ENCODE measurements at regions not wholly inside any gene's neighbourhood (a gene's known extent, or its start where the extent isn't known, plus 50 kb on each side); places are given as distances from the start of the nearest gene placed in this dataset.
A peak's percentile ranks its signal among the peaks of the same experiment; 100 is the strongest.

DNA sequence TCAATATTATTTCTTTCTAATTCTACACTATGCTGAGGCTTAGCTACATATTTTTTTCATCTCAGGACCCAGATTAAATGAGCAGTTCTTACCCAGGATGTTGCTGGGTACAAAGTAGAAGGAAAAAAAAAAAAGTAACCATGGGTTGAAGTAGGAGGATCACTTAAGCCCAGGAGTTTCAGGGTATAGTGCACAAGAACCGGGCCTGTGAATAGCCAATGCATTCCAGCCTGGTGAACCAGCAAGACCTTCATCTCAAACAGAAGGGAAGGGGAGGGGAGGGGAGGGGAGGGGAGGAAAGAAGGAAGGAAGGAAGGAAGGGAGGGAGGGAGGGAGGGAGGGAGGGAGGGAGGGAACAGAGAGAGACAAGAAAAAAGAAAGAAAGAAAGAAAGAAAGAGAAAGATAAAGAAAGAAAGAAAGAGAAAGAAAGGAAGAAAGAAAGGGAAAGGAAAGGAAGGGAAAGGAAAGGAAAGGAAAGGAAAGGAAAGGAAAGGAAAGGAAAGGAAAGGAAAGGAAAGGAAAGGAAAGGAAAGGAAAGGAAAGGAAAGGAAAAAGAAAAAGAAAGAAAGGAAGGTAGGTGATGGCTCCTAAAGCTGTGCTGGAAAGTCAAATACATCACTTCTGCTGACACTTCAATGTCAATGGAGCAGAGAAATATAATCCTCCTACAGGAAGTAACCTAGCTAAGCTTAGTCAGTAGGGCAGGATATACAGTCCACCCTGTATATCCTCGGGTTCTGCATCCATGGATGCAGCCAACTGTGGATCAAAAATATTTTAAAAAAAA is 206.8 kb upstream of the TGFBR2 start:
- 84 to 97% (median 86%) methylated on average over 2 of the region's 2 CpGs for WGBS, 5 donors
- Histone ChIP-seq H3K27me3 (no peaks in the 10 kb centered on the region), H3K4me1 (peaks cover 0 to 26% (median 4%) of the 10 kb centered on the region in 4 donors), H3K36me3 (no peaks in the 10 kb centered on the region), H3K9me3 (no peaks in the 10 kb centered on the region), H3K4me3 (no peak overlapping the region), H3K27ac (no peak overlapping the region)
- DNase-seq, result no peak
- intact Hi-C loops (cut with DNase I; ENCODE audit: low total_unique reads), result no loop called here
- TF ChIP-seq POLR2A (IDR thresholded peaks at IDR 0.05), result no peak
- TF ChIP-seq, protein P1, sequence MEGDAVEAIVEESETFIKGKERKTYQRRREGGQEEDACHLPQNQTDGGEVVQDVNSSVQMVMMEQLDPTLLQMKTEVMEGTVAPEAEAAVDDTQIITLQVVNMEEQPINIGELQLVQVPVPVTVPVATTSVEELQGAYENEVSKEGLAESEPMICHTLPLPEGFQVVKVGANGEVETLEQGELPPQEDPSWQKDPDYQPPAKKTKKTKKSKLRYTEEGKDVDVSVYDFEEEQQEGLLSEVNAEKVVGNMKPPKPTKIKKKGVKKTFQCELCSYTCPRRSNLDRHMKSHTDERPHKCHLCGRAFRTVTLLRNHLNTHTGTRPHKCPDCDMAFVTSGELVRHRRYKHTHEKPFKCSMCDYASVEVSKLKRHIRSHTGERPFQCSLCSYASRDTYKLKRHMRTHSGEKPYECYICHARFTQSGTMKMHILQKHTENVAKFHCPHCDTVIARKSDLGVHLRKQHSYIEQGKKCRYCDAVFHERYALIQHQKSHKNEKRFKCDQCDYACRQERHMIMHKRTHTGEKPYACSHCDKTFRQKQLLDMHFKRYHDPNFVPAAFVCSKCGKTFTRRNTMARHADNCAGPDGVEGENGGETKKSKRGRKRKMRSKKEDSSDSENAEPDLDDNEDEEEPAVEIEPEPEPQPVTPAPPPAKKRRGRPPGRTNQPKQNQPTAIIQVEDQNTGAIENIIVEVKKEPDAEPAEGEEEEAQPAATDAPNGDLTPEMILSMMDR (IDR thresholded peaks at IDR 0.05), result no peak
- TF ChIP-seq EP300 (IDR thresholded peaks at IDR 0.05), result no peak
- no peak for TF ChIP-seq POLR2AphosphoS5 (IDR thresholded peaks at IDR 0.05)

DNA sequence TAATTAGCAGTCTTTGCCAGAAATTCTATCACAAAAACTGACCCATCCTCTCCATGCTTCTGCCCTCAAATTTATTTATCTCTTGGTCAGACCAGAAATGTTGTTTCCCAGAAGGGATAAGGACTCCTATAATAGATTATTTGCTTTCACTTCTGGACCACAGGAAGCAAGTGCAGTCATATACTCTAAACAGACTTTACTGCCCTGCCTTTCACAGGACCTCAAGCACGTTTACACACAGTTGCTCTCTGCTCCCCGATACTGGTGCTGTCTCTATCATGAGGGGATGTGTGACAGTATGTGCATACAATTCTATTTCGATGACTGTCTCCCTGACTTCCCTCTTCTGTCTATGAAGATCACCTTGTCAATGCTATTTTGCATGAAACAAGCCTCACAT is 205.5 kb upstream of the TGFBR2 start:
- peak in 1 of 2 donors; percentile 6 for DNase-seq
- no peaks in the 10 kb centered on the region for H3K9me3 ChIP-seq
- TF ChIP-seq POLR2AphosphoS5 (IDR thresholded peaks at IDR 0.05) (no peak), POLR2A (IDR thresholded peaks at IDR 0.05) (no peak), EP300 (IDR thresholded peaks at IDR 0.05) (no peak)
- TF ChIP-seq, protein P1 (IDR thresholded peaks at IDR 0.05), result no peak
- no peaks in the 10 kb centered on the region for H3K27me3 ChIP-seq
- H3K4me3 ChIP-seq, result no peak overlapping the region
- H3K36me3 ChIP-seq, result no peaks in the 10 kb centered on the region
- WGBS, 5 donors, result 39 to 50% (median 43%) methylated on average over 3 of the region's 3 CpGs
- intact Hi-C loops (cut with DNase I; ENCODE audit: low total_unique reads), result no loop called here
- peaks cover 0 to 26% (median 4%) of the 10 kb centered on the region in 4 donors for H3K4me1 ChIP-seq
- H3K27ac ChIP-seq, result peak overlapping the region in 1 of 5 donors; percentile 0

DNA sequence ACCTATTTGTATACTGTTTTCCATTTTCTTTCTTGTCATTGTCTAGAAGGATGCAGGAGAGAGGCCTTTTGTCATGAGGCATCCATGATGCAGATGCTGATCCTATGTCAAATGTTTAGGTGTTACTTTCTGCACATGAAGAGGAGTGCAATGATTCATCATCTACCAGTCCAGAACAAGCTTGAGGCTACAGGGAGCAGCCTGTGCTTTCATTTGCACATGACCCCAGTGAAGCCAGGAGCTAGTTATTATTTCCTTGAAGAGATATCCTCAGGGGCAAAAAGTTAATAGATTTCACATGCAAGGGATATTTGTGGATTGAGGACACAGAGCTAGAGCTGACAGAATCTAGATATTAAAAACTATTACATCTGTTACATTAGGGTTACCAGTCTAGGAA is 204.4 kb upstream of the TGFBR2 start:
- no peak for DNase-seq
- Histone ChIP-seq H3K27ac (no peak overlapping the region), H3K27me3 (no peaks in the 10 kb centered on the region), H3K36me3 (no peaks in the 10 kb centered on the region), H3K4me3 (no peak overlapping the region), H3K9me3 (no peaks in the 10 kb centered on the region), H3K4me1 (peaks cover 0 to 26% (median 4%) of the 10 kb centered on the region in 4 donors)
- intact Hi-C loops (cut with DNase I; ENCODE audit: low total_unique reads), result no loop called here
- no peak for TF ChIP-seq POLR2AphosphoS5 (IDR thresholded peaks at IDR 0.05)
- no peak for TF ChIP-seq EP300 (IDR thresholded peaks at IDR 0.05)
- TF ChIP-seq, protein P1 (IDR thresholded peaks at IDR 0.05), result no peak
- no peak for TF ChIP-seq POLR2A (IDR thresholded peaks at IDR 0.05)

DNA sequence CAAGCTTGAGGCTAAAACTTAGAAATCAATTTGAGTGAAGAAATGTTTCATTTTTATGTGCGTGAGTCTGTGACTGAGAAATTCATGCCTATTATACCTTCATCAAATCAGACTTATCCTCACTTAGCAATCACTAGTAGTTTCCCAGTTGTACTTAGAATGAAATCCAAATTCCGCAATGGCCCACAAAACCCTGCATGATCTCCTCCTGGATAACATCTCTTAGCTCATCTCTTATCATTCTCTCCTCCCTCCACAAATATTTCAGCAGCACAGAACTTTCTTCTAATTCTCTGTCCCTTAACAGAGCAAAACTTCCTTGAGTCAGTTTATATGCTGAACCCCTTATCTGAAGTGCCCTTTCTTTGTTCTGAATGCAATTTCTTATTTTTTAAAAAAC is 198.8 kb upstream of the TGFBR2 start:
- Histone ChIP-seq H3K27me3 (no peaks in the 10 kb centered on the region), H3K4me3 (no peak overlapping the region), H3K36me3 (no peaks in the 10 kb centered on the region), H3K27ac (no peak overlapping the region), H3K4me1 (peaks cover 0 to 3% (median 0%) of the 10 kb centered on the region in 4 donors), H3K9me3 (peaks cover 0 to 6% (median 0%) of the 10 kb centered on the region in 4 donors)
- no peak for DNase-seq
- TF ChIP-seq POLR2AphosphoS5 (IDR thresholded peaks at IDR 0.05) (no peak), POLR2A (IDR thresholded peaks at IDR 0.05) (no peak), EP300 (IDR thresholded peaks at IDR 0.05) (no peak)
- TF ChIP-seq, protein P1 (IDR thresholded peaks at IDR 0.05), result no peak
- intact Hi-C loops (cut with DNase I; ENCODE audit: low total_unique reads), result no loop called here
- WGBS, 5 donors, result 95 to 98% (median 97%) methylated on average over 2 of the region's 2 CpGs
